GM19025 (cell line): ENCODE measurements at regions not wholly inside any gene's neighbourhood (a gene's known extent, or its start where the extent isn't known, plus 50 kb on each side); places are given as distances from the start of the nearest gene placed in this dataset.

Experiments
- ATAC-seq: cut with Tn5 transposase; IDR thresholded peaks from one replicate; pipeline ENCODE4 v1.9.1; 2021; ENCODE audit warnings: mild to moderate bottlenecking, low read depth, moderate library complexity; ENCODE audit not compliant: unreplicated experiment

- no peak for ATAC-seq
Measured at GRCh38 chr12:88805286-88805685, 225.0 kb upstream of the KITLG start.

- ATAC-seq = no peak
Measured at GRCh38 chr12:88802096-88802706, 221.9 kb upstream of the KITLG start.

GRCh38 chr12:88801227-88802095 is 221.2 kb upstream of the KITLG start:
- ATAC-seq = no peak

GRCh38 chr12:88793096-88793495 is 212.8 kb upstream of the KITLG start:
- no peak for ATAC-seq

- no peak for ATAC-seq
Measured at GRCh38 chr12:88790231-88790630, 210.0 kb upstream of the KITLG start.

GRCh38 chr12:88784166-88784565 is 203.9 kb upstream of the KITLG start:
- no peak for ATAC-seq

GRCh38 chr12:88782351-88782750 is 202.1 kb upstream of the KITLG start:
- no peak for ATAC-seq

GRCh38 chr12:88781909-88782308 is 201.6 kb upstream of the KITLG start:
- ATAC-seq = no peak

GRCh38 chr12:88778064-88778463 is 197.8 kb upstream of the KITLG start:
- ATAC-seq = no peak

GRCh38 chr12:88775742-88776151 is 195.5 kb upstream of the KITLG start:
- ATAC-seq = no peak

- ATAC-seq = no peak
Measured at GRCh38 chr12:88767699-88768098, 187.4 kb upstream of the KITLG start.

GRCh38 chr12:88764781-88765480 is 184.7 kb upstream of the KITLG start:
- no peak for ATAC-seq

- ATAC-seq = no peak
Measured at GRCh38 chr12:88763536-88764100, 183.3 kb upstream of the KITLG start.

- ATAC-seq = no peak
Measured at GRCh38 chr12:88758176-88758575, 177.9 kb upstream of the KITLG start.

- ATAC-seq = no peak
Measured at GRCh38 chr12:88756917-88757316, 176.6 kb upstream of the KITLG start.

GRCh38 chr12:88756153-88756552 is 175.9 kb upstream of the KITLG start:
- no peak for ATAC-seq

GRCh38 chr12:88753707-88754106 is 173.4 kb upstream of the KITLG start:
- ATAC-seq = no peak

GRCh38 chr12:88753066-88753465 is 172.8 kb upstream of the KITLG start:
- no peak for ATAC-seq

GRCh38 chr12:88752183-88752582 is 171.9 kb upstream of the KITLG start:
- ATAC-seq = no peak

GRCh38 chr12:88750867-88751543 is 170.7 kb upstream of the KITLG start:
- ATAC-seq = no peak

GRCh38 chr12:88746386-88746785 is 166.1 kb upstream of the KITLG start:
- no peak for ATAC-seq
